ENCODE measurements at regions not wholly inside any gene's neighbourhood (a gene's known extent, or its start where the extent isn't known, plus 50 kb on each side); places are given as distances from the start of the nearest gene placed in this dataset.

GRCh38 chr5:58077966-58078365 is 381.9 kb downstream of the PLK2 start:
- no peak for TF ChIP-seq CTCF (IDR thresholded peaks at IDR 0.05; ENCODE audit: low read depth, low read length)
- H3K4me3 ChIP-seq (ENCODE audit: low read depth, low read length): no peak overlapping the region

GRCh38 chr5:58077416-58077815 is 382.5 kb downstream of the PLK2 start:
- no peak for TF ChIP-seq CTCF (IDR thresholded peaks at IDR 0.05; ENCODE audit: low read depth, low read length)
- no peak overlapping the region for H3K4me3 ChIP-seq (ENCODE audit: low read depth, low read length)

- TF ChIP-seq CTCF (IDR thresholded peaks at IDR 0.05; ENCODE audit: low read depth, low read length): no peak
- no peak overlapping the region for H3K4me3 ChIP-seq (ENCODE audit: low read depth, low read length)
Observed at GRCh38 chr5:58076483-58077257, 383.2 kb downstream of the PLK2 start.

GRCh38 chr5:58075907-58076306 is 384.0 kb downstream of the PLK2 start:
- TF ChIP-seq CTCF (IDR thresholded peaks at IDR 0.05; ENCODE audit: low read depth, low read length): no peak
- no peak overlapping the region for H3K4me3 ChIP-seq (ENCODE audit: low read depth, low read length)

GRCh38 chr5:58074717-58075116 is 385.2 kb downstream of the PLK2 start:
- no peak overlapping the region for H3K4me3 ChIP-seq (ENCODE audit: low read depth, low read length)
- TF ChIP-seq CTCF (IDR thresholded peaks at IDR 0.05; ENCODE audit: low read depth, low read length): no peak

GRCh38 chr5:58074222-58074621 is 385.7 kb downstream of the PLK2 start:
- H3K4me3 ChIP-seq (ENCODE audit: low read depth, low read length): no peak overlapping the region
- TF ChIP-seq CTCF (IDR thresholded peaks at IDR 0.05; ENCODE audit: low read depth, low read length): no peak

- no peak overlapping the region for H3K4me3 ChIP-seq (ENCODE audit: low read depth, low read length)
- no peak for TF ChIP-seq CTCF (IDR thresholded peaks at IDR 0.05; ENCODE audit: low read depth, low read length)
Observed at GRCh38 chr5:58073243-58073642, 386.6 kb downstream of the PLK2 start.
